ENCODE measurements at regions not wholly inside any gene's neighbourhood (a gene's known extent, or its start where the extent isn't known, plus 50 kb on each side); places are given as distances from the start of the nearest gene placed in this dataset.
"Not testable (repeated sequence)": the region's sequence is repeated elsewhere in the genome, so short reads cannot be mapped to it uniquely, and the experiment has no call there.

DNA sequence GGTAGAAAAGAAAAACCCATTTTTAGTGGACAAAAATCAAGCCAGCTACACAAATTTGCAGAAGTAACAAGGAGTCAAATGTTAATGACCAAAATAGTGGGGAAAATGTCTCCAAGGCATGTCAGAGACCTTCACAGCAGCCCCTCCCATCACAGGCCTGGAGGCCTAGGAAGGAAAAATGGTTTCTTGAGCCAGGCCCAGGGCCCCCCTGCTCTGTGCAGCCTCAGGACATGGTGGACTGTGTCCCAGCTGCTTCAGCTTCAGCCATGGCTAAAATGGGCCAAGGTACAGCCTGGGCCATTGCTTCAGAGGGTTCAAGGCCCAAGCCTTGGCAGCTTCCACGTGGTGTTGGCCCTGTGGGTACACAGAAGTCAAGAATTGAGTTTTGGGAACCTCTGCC lies 82.5 kb upstream of the CLVS2 start:
- ATAC-seq (no peak), DNase-seq (no peak)
- no peaks in the 10 kb centered on the region for H3K4me1 ChIP-seq
- intact Hi-C loops (cut with DNase I), result no loop called here
- no peaks in the 10 kb centered on the region for H3K36me3 ChIP-seq (replicated peaks in 1 of 2; ENCODE audit: insufficient read depth in 1 of 2, low read depth in 2 of 2)
- H3K4me3 ChIP-seq, result no peak overlapping the region
- WGBS, 2 donors, result 0 to 15% methylated on average over 1 of the region's 1 CpG
- H3K27me3 ChIP-seq, result no peaks in the 10 kb centered on the region
- H3K27ac ChIP-seq, result no peak overlapping the region
- TF ChIP-seq POLR2A (IDR thresholded peaks at IDR 0.05), result no peak
- TF ChIP-seq CTCF (IDR thresholded peaks at IDR 0.05), result no peak
- no peaks in the 10 kb centered on the region for H3K9me3 ChIP-seq

DNA sequence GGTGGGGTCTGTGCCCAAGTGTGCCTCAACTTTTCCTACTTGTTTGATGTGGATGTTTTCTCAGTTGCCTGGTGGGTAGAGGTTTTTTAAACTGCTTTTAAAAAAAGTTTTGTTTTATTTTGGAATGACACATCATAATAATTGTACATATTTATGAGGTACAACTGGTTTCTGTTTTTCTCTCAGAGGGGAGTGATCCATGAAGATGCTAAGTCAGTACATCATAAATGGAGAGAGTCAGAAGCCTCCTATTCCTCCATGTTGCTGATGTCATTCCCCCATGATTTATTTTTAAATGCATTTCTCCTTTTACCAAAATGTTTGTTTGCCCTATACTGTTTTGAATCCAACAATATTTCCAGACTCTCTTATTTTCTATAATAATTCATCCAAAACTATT lies 77.3 kb upstream of the CLVS2 start:
- DNase-seq, result no peak
- TF ChIP-seq CTCF (IDR thresholded peaks at IDR 0.05) (no peak), POLR2A (IDR thresholded peaks at IDR 0.05) (no peak)
- H3K27ac ChIP-seq, result no peak overlapping the region
- H3K9me3 ChIP-seq, result no peaks in the 10 kb centered on the region
- no peak overlapping the region for H3K4me3 ChIP-seq
- H3K27me3 ChIP-seq, result no peaks in the 10 kb centered on the region
- no peak for ATAC-seq
- no peaks in the 10 kb centered on the region for H3K4me1 ChIP-seq
- intact Hi-C loops (cut with DNase I), result no loop called here
- no peaks in the 10 kb centered on the region for H3K36me3 ChIP-seq (replicated peaks in 1 of 2; ENCODE audit: insufficient read depth in 1 of 2, low read depth in 2 of 2)

DNA sequence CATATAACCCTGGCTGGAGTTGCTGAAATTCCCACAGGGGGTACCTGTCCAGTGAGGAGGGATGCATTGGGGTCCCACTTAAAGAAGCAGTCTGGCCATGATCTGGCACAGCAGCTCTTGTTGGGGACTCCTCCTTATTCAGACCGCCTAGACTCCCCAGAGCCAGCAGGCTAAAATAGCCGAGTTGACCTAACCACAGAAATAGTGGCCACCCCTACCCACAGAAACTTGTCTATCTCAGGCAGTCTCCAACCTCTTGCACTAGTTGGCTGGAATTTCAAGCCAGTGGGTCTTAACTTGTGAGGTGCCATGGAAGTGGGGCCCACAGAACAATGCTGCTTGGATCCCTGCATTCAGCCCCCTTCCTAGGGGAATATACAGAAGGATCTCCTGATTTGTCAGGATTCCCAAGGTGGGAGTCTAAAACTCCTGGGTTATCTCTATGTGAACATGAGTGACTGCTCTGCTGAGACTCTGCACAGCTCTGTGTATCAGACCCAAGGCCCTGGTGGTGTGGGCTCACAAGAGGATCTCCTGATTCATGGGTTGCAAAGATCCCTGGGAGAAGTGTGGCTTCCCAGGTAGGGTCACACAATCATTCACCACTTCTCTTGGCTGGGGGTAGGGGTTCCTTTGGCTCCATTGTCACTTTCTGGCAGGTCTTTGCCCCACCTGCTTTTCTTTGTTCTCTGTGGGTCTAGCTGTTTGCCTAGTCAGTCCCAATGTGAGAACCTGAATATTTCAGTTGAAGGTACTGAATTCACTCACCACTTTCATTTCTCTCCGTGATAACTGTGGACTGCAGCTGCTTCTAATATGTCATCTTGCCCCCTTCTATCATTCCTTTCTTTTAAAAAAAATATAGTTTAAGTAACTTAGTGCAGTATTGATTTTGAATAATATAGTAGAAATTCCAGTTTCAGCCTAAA lies 65.5 kb upstream of the CLVS2 start:
- Histone ChIP-seq H3K9me3 (no peaks in the 10 kb centered on the region), H3K4me1 (no peaks in the 10 kb centered on the region), H3K4me3 (no peak overlapping the region), H3K36me3 (replicated peaks in 1 of 2; ENCODE audit: insufficient read depth in 1 of 2, low read depth in 2 of 2) (no peaks in the 10 kb centered on the region), H3K27ac (no peak overlapping the region), H3K27me3 (no peaks in the 10 kb centered on the region)
- WGBS, 2 donors, result 62 to 65% methylated on average over 2 to 3 of the region's 3 CpGs
- DNase-seq (no peak), ATAC-seq (no peak)
- intact Hi-C loops (cut with DNase I), result no loop called here
- TF ChIP-seq CTCF (IDR thresholded peaks at IDR 0.05) (no peak), POLR2A (IDR thresholded peaks at IDR 0.05) (no peak)

DNA sequence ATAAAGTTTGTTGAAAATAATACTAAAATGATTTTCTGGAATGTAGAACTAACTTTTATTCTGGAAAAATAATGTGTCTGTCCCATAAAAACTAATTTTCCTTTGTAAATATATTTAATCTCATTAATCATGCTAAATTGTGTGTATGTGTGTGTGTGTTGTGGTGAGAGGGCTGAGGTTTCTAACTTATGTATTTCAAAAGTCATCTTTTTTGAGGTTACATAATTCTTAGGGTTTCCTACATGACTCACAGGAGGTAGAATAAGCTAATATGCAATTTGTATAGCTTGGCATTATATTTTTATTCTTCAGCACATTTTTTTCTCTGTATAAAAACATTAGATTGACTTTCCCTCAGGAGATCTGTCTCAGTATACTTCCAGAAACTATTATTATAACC lies 64.1 kb upstream of the CLVS2 start:
- H3K27me3 ChIP-seq, result no peaks in the 10 kb centered on the region
- H3K4me3 ChIP-seq, result no peak overlapping the region
- H3K27ac ChIP-seq, result no peak overlapping the region
- H3K36me3 ChIP-seq (replicated peaks in 1 of 2; ENCODE audit: insufficient read depth in 1 of 2, low read depth in 2 of 2), result no peaks in the 10 kb centered on the region
- DNase-seq (no peak), ATAC-seq (no peak)
- TF ChIP-seq POLR2A (IDR thresholded peaks at IDR 0.05), result no peak
- TF ChIP-seq CTCF (IDR thresholded peaks at IDR 0.05), result no peak
- H3K4me1 ChIP-seq, result no peaks in the 10 kb centered on the region
- intact Hi-C loops (cut with DNase I), result no loop called here
- H3K9me3 ChIP-seq, result no peaks in the 10 kb centered on the region

GRCh38 chr6:122944936-122945335 lies 51.1 kb upstream of the CLVS2 start:
- H3K27ac ChIP-seq; H3K27me3 ChIP-seq; H3K4me3 ChIP-seq; H3K4me1 ChIP-seq; intact Hi-C loops (cut with DNase I); ATAC-seq; DNase-seq; H3K9me3 ChIP-seq; H3K36me3 ChIP-seq (replicated peaks in 1 of 2; ENCODE audit: insufficient read depth in 1 of 2, low read depth in 2 of 2): not testable (repeated sequence)
- 65 to 80% methylated on average over 6 of the region's 6 CpGs for WGBS, 2 donors

All from body of pancreas (tissue), 4 donors.